Motor neuron (in vitro differentiated cells): ENCODE measurements at regions not wholly inside any gene's neighbourhood (a gene's known extent, or its start where the extent isn't known, plus 50 kb on each side); places are given as distances from the start of the nearest gene placed in this dataset.

ENCODE experiments used
- ATAC-seq, 8 experiments: fragments of 200-7000 bp; cut with Tn5 transposase; replicated peaks in 6 of 8; 2 replicates each; pipeline ENCODE4 v1.8.0; 2021; ENCODE audit warnings: mild to moderate bottlenecking in 8 of 8, moderate library complexity in 8 of 8
- H3K27ac ChIP-seq, 2 donors: fragments of 250-450 bp; sonication (Bioruptor Pico); 2 replicates each; pipeline ENCODE4 v1.9.0; 2021; ENCODE audit warnings: antibody characterized with exemption in 2 of 2, mild to moderate bottlenecking in 2 of 2, moderate library complexity in 1 of 2
- H3K4me1 ChIP-seq, 2 donors: fragments of 250-450 bp; sonication (Bioruptor Pico); replicated peaks in 1 of 2; 2 replicates each; pipeline ENCODE4 v1.6.1; 2021; ENCODE audit warnings: antibody characterized with exemption in 2 of 2, mild to moderate bottlenecking in 2 of 2, moderate library complexity in 1 of 2
- H3K4me3 ChIP-seq, 5 donors: fragments of 250-450 bp; sonication (Bioruptor Pico); 2 replicates each; pipeline ENCODE4 v1.9.0; 2021; ENCODE audit warnings: antibody characterized with exemption in 5 of 5, mild to moderate bottlenecking in 5 of 5, moderate library complexity in 4 of 5
- WGBS, 10 experiments: fragments of 450-650 bp; shearing (Covaris generic); methylation state at CpG; one replicate each; pipeline ENCODE4 v1.0.0; 2022; 5-methylcytosine and 5-hydroxymethylcytosine counted together
- in situ Hi-C, 9 experiments: fragments of 400-800 bp; cut with MboI; loops; one replicate each; pipeline ENCODE4 v1.15.0; 2021; ENCODE audit warnings: low sequenced_read_pairs in 9 of 9, low pct_unique_long_range_greater_than_20kb in 2 of 9; ENCODE audit not compliant: unreplicated experiment in 9 of 9

DNA sequence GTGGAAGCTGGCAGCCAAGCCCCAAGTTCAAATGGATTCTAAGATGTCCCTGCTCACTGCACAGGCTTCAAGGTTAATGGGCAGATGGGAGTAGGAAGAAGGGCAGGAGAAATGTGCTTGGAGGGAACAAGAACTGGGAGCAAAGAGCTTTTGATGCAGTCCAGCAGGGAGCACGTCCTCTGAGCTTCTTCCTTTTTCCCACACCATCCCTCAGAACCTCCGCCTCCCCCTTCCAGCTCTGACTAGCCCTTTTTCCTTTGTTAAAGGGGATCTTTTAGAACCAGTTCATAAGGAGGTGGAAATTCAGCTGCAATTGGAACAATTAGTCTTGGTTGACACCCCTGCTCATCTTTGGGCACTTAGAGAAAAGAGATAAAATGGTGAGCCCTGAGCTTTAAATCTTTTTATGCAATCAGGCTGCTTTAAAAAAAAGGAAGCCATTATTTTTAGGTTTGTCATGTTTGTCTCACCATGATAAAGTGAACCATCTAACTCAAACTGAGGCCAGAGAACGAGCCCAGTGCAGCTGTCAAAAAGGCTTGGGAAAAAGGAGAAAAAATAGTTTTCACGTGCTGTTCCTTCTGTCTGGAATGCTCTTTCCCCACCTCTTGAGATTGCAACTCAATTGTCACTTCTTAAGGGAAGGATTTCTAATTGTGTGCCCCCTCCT lies 135.8 kb upstream of the IL1RAPL2 start:
- 0 to 16% (median 0%) methylated on average over 1 to 3 of the region's 4 CpGs; no CpG with 5 or more reads in 6 of the 10 experiments for WGBS, 10 experiments
- peak in 3 of 8 experiments; percentile 41 to 64 (median 62) for ATAC-seq
- peaks cover 26 to 30% of the 10 kb centered on the region in 2 donors for H3K4me1 ChIP-seq
- no peak overlapping the region for H3K4me3 ChIP-seq
- no peak overlapping the region for H3K27ac ChIP-seq
- in situ Hi-C loops = no loop called here

GRCh38 chrX:104428231-104428630 lies 137.8 kb upstream of the IL1RAPL2 start:
- peaks cover 26 to 30% of the 10 kb centered on the region in 2 donors for H3K4me1 ChIP-seq
- ATAC-seq = no peak
- H3K4me3 ChIP-seq = no peak overlapping the region
- WGBS, 10 experiments = 31% methylated on average over 2 of the region's 2 CpGs; no CpG with 5 or more reads in 9 of the 10 experiments
- in situ Hi-C loops = no loop called here
- H3K27ac ChIP-seq = no peak overlapping the region

DNA sequence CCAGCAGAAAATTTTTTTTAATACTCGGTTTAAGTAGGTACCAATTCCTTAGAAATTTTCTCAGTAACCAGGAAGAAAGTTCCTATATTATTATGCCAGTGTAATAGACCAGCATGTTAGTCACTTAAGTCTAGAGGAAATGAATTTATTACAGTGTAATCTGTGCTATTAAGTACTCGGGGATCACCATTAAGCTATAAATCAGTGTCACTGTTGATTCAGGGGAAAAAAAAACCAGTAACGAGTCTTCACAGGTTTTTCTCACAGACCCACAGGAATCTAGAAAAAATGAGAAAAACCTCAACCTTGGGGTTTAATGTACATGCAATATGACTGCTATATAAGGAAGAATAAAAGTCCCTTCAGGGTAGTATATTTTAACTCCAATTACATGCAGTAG lies 138.3 kb upstream of the IL1RAPL2 start:
- 0 to 100% (median 64%) methylated on average over 1 to 3 of the region's 3 CpGs; no CpG with 5 or more reads in 4 of the 10 experiments for WGBS, 10 experiments
- Histone ChIP-seq H3K27ac (no peak overlapping the region), H3K4me1 (peaks cover 26 to 30% of the 10 kb centered on the region in 2 donors), H3K4me3 (no peak overlapping the region)
- in situ Hi-C loops = no loop called here
- ATAC-seq = no peak

DNA sequence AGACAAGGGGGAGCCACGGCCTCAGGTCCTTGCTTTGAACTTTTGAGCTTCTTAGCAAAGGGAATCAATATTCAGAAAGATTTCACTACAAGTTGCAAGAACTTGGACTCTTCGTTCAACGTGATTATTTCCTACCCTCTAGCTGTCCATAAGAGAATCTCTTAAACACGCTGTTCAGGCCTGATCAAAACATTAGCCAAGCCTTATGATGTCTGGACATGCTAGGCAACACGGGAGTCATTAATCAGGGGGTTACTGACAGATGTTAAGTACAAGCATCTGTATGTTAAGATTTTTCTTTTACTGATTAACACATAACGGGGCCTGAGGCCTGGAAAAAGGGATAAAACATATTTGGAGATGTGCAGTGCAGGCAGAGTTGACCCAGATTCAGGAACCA lies 138.9 kb upstream of the IL1RAPL2 start:
- peaks cover 26 to 30% of the 10 kb centered on the region in 2 donors for H3K4me1 ChIP-seq
- ATAC-seq = peak in 2 of 8 experiments; percentile 52 to 56
- H3K4me3 ChIP-seq = no peak overlapping the region
- in situ Hi-C loops = no loop called here
- H3K27ac ChIP-seq = no peak overlapping the region
- WGBS, 10 experiments = 28 to 72% (median 55%) methylated on average over 1 to 4 of the region's 6 CpGs; no CpG with 5 or more reads in 5 of the 10 experiments

- WGBS, 10 experiments = 0 to 68% (median 38%) methylated on average over 2 to 4 of the region's 4 CpGs; no CpG with 5 or more reads in 4 of the 10 experiments
- H3K4me3 ChIP-seq = no peak overlapping the region
- H3K4me1 ChIP-seq = peaks cover 1 to 5% of the 10 kb centered on the region in 2 donors
- ATAC-seq = no peak
- in situ Hi-C loops = loop anchor here in 1 of 9 experiments (25.0 kb wide), 1 partner anchor 109 kb away; no protein-coding TSS in a partner anchor
- no peak overlapping the region for H3K27ac ChIP-seq
These were observed 145.1 kb upstream of the IL1RAPL2 start for GRCh38 chrX:104420907-104421306.

DNA sequence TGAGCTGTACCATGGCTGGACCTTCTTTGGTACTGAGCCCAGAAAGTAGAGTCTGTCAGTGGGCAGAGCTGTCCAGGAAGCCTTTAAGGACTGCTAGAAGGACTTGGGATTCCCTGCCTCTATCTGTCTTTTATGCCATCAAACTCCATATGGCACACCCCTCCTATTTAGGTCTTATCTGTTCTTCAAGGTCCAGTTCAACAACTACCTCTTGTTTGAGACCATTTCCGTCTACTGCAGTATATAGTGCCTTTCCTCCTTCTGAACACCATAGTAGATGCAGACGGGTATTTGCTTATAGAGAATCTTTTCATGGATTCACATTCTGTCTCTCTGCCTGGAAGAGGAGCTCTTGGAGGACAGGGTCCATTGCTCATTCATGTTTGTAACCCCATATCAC lies 146.1 kb upstream of the IL1RAPL2 start:
- H3K4me1 ChIP-seq = no peaks in the 10 kb centered on the region
- no peak for ATAC-seq
- in situ Hi-C loops = loop anchor here in 1 of 9 experiments (25.0 kb wide), 1 partner anchor 108 kb away; no protein-coding TSS in a partner anchor
- WGBS, 10 experiments = 0 to 100% (median 35%) methylated on average over 1 to 2 of the region's 2 CpGs; no CpG with 5 or more reads in 7 of the 10 experiments
- no peak overlapping the region for H3K27ac ChIP-seq
- no peak overlapping the region for H3K4me3 ChIP-seq

DNA sequence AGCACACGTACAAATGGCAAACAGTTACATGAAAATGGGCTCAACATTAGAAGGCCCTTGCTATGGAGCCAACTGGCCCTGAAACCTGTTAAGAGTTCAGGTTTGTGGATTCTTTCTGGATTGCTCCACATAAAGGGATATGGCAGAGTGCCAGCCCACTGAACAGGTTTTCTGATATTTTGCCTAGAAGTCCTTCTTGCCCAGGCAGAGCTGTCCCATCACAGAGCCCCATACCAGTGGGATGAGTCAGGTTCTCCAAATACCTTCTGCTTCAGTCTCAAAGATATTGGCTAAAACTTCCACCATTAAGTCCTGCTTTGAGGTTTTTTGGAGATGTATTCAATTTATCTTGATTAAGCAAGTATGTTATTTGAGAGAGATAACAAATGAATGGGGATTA lies 146.8 kb upstream of the IL1RAPL2 start:
- Histone ChIP-seq H3K4me3 (no peak overlapping the region), H3K27ac (no peak overlapping the region), H3K4me1 (no peaks in the 10 kb centered on the region)
- no peak for ATAC-seq
- in situ Hi-C loops = loop anchor here in 1 of 9 experiments (25.0 kb wide), 1 partner anchor 107 kb away; no protein-coding TSS in a partner anchor
- 0 to 100% (median 67%) methylated on average over 1 of the region's 1 CpG; no CpG with 5 or more reads in 5 of the 10 experiments for WGBS, 10 experiments

DNA sequence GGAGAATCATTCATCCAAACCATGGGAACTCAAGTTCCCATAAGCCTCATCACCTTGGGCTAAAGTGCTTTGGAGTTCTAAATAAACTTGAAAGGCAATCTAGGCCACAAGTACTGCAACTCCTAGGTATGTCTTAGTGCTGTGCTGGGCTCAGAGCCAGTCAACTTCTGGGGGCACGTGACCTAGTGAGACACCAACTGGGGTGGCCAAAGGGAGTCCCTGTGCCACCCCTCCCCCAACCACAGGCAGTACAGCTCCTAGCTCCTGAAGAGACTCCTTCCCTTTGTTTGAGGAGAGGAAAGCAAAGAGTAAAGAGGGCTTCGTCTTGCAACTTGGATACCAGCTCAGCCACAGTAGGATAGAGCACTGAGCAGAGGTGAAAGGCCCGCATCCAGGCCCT lies 154.2 kb upstream of the IL1RAPL2 start:
- no peak for ATAC-seq
- WGBS, 10 experiments = 51% methylated on average over 2 of the region's 3 CpGs; no CpG with 5 or more reads in 9 of the 10 experiments
- H3K27ac ChIP-seq = no peak overlapping the region
- in situ Hi-C loops = loop anchor here in 1 of 9 experiments (25.0 kb wide), 1 partner anchor 99 kb away; no protein-coding TSS in a partner anchor
- no peaks in the 10 kb centered on the region for H3K4me1 ChIP-seq
- H3K4me3 ChIP-seq = no peak overlapping the region

DNA sequence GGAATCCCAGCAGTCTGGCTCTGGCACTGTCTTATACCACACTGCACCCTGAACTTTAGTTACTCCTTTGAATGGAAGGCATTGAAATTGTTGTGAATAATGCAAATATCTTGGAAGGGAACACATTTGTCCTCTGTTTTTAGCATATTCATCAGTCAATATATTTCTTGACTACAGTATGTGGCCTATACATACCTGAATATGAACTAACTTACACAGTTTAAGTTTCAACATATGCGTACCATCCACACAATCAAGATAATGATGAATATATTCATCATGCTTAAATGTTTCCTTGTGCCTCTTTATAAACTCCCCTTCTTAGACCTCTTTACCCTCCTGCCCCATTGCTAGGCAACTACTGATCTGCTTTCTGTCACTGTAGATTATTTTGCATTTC lies 145.7 kb upstream of the ESX1 start:
- peak in 3 of 8 experiments; percentile 29 to 95 (median 47) for ATAC-seq
- 0 to 100% (median 80%) methylated on average over 1 of the region's 1 CpG; no CpG with 5 or more reads in 5 of the 10 experiments for WGBS, 10 experiments
- in situ Hi-C loops = loop anchor here in 1 of 9 experiments (25.0 kb wide), 1 partner anchor 88 kb away; no protein-coding TSS in a partner anchor
- H3K4me3 ChIP-seq = no peak overlapping the region
- no peaks in the 10 kb centered on the region for H3K4me1 ChIP-seq
- H3K27ac ChIP-seq = no peak overlapping the region

GRCh38 chrX:104392350-104392749 lies 137.6 kb upstream of the ESX1 start:
- Histone ChIP-seq H3K27ac (no peak overlapping the region), H3K4me1 (no peaks in the 10 kb centered on the region), H3K4me3 (no peak overlapping the region)
- in situ Hi-C loops = no loop called here
- 8 to 58% (median 43%) methylated on average over 2 to 4 of the region's 4 CpGs; no CpG with 5 or more reads in 7 of the 10 experiments for WGBS, 10 experiments
- ATAC-seq = peak in 2 of 8 experiments; percentile 29 to 44

DNA sequence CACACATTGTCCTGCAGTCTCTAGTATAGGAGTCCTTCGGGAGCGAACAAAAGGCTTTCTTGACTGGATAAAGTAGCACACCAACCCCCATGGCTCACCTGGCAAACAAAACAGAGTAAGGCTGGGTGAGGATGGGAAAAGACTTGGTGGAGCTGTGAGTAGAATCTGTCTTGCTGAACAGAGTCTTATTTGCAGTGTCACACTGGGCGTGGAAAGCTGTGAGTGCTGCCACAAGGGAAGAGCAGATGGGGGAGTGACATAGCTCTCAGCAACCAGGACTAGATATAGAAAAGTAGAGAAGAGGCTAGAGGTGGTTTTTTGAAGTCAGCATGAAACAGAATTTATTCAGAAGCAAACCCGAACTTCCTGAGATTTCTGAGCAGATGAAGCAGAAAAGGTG lies 137.2 kb upstream of the ESX1 start:
- ATAC-seq = peak in 2 of 8 experiments; percentile 85 to 86
- no peaks in the 10 kb centered on the region for H3K4me1 ChIP-seq
- WGBS, 10 experiments = 0 to 100% (median 83%) methylated on average over 1 to 2 of the region's 4 CpGs; no CpG with 5 or more reads in 4 of the 10 experiments
- no peak overlapping the region for H3K27ac ChIP-seq
- in situ Hi-C loops = no loop called here
- no peak overlapping the region for H3K4me3 ChIP-seq

DNA sequence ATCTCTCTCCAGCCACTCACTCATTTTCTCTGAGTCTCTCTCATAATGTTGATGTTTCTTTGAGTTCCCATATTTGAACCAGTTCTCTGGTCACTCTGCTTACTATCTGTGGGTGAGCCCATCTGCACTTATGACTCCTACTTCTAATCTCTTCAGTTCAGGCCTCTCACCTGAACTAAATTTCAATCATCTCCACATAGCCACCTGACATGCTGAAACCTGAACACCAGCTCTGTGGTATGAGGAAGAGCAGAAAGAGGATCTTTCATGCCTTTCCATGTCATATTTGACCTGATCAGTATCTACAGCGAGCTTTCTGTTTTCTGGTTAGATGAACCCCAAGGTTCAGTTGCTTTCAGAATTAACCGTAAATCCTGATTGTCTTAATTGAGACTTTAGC lies 122.2 kb upstream of the ESX1 start:
- Histone ChIP-seq H3K4me1 (no peaks in the 10 kb centered on the region), H3K4me3 (no peak overlapping the region), H3K27ac (no peak overlapping the region)
- 0 to 100% (median 80%) methylated on average over 1 to 2 of the region's 2 CpGs; no CpG with 5 or more reads in 3 of the 10 experiments for WGBS, 10 experiments
- in situ Hi-C loops = no loop called here
- no peak for ATAC-seq

DNA sequence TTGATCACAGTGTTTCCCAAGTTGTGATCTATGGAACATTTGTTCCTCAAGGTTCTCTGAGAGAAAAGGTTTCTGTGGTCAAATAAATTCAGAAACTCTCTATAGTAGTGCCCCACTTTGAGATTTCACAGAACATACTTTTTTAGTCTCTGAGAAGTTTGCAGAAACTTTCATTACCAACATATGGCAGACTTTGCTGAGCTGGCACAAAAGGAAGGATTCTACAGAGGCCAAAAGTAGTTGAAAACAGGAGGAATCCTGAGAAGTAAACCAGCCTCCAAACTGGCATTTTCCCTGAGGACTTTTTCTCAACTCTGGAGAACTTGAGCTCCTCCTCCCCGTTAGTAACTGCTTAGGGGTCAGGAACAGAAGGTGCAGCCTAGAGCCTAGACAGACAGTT lies 117.8 kb upstream of the ESX1 start:
- WGBS, 10 experiments = 0 to 88% methylated on average over 1 of the region's 1 CpG; no CpG with 5 or more reads in 8 of the 10 experiments
- ATAC-seq = no peak
- no peak overlapping the region for H3K27ac ChIP-seq
- no peak overlapping the region for H3K4me3 ChIP-seq
- H3K4me1 ChIP-seq = no peaks in the 10 kb centered on the region
- in situ Hi-C loops = no loop called here
